Lung (tissue), 11 donors: ENCODE measurements at regions not wholly inside any gene's neighbourhood (a gene's known extent, or its start where the extent isn't known, plus 50 kb on each side); places are given as distances from the start of the nearest gene placed in this dataset.
"Not testable (repeated sequence)": the region's sequence is repeated elsewhere in the genome, so short reads cannot be mapped to it uniquely, and the experiment has no call there.

ENCODE experiments used
- ATAC-seq: fragments of 200-7000 bp; cut with Tn5 transposase; one replicate; pipeline ENCODE4 v1.9.1; 2020; ENCODE audit warnings: moderate number of reproducible peaks; ENCODE audit not compliant: insufficient read depth, low FRiP score
- DNase-seq, 3 donors: peaks; one replicate each; pipeline ENCODE4 v3.0.0-alpha.2; 2013 to 2017
- H3K27ac ChIP-seq, 2 donors: one replicate each; pipeline ENCODE4 v1.5.1; 2013; ENCODE audit warnings: mild to moderate bottlenecking in 2 of 2, moderate library complexity in 2 of 2, control low read depth in 1 of 2, inconsistent platforms in 1 of 2, low read depth in 1 of 2, low read length in 1 of 2
- H3K27me3 ChIP-seq, 3 donors: one replicate each; pipeline ENCODE4 v1.5.1; 2013; ENCODE audit warnings: low read length in 2 of 3; ENCODE audit not compliant: control insufficient read depth in 3 of 3, insufficient read depth in 3 of 3
- H3K36me3 ChIP-seq, 4 donors: one replicate each; pipeline ENCODE4 v1.5.1; 2013; ENCODE audit warnings: low read length in 4 of 4, mild to moderate bottlenecking in 1 of 4, moderate library complexity in 1 of 4; ENCODE audit not compliant: control insufficient read depth in 4 of 4, insufficient read depth in 4 of 4
- H3K4me1 ChIP-seq, 5 donors: one replicate each; pipeline ENCODE4 v1.5.1; 2013; ENCODE audit warnings: low read length in 5 of 5, mild to moderate bottlenecking in 2 of 5, moderate library complexity in 1 of 5; ENCODE audit not compliant: control insufficient read depth in 5 of 5, insufficient read depth in 5 of 5
- H3K4me3 ChIP-seq: one replicate; pipeline ENCODE4 v1.5.1; 2013; ENCODE audit warnings: mild to moderate bottlenecking, control low read depth, moderate library complexity
- H3K9ac ChIP-seq, 2 donors: one replicate each; pipeline ENCODE4 v1.5.1; 2013; ENCODE audit warnings: low read length in 2 of 2, control low read depth in 1 of 2; ENCODE audit not compliant: insufficient read depth in 1 of 2
- H3K9me3 ChIP-seq, 4 donors: one replicate each; pipeline ENCODE4 v1.5.1; 2013; ENCODE audit warnings: low read length in 3 of 4, mild to moderate bottlenecking in 1 of 4, moderate library complexity in 1 of 4; ENCODE audit not compliant: control insufficient read depth in 4 of 4, insufficient read depth in 3 of 4
- WGBS, 2 donors: extraction: QIAGEN DNeasy Blood & Tissue Kit; methylation state at CpG; one replicate each; pipeline ENCODE4 v1.1.7; 2013; 5-methylcytosine and 5-hydroxymethylcytosine counted together
- TF ChIP-seq, protein P1 (sequence below): IDR thresholded peaks from 2 replicates; pipeline ENCODE4 v1.5.1; 2012; ENCODE audit warnings: mild to moderate bottlenecking; ENCODE audit errors: control extremely low read depth, extremely low read depth
- donor health status: control.
- donor health status: control.
- donor health status: Bipolar disorder and iron deficiency.
- donor health status: healthy.
- donor health status: DM: yes; HTN: yes; CAD: no.

DNA sequence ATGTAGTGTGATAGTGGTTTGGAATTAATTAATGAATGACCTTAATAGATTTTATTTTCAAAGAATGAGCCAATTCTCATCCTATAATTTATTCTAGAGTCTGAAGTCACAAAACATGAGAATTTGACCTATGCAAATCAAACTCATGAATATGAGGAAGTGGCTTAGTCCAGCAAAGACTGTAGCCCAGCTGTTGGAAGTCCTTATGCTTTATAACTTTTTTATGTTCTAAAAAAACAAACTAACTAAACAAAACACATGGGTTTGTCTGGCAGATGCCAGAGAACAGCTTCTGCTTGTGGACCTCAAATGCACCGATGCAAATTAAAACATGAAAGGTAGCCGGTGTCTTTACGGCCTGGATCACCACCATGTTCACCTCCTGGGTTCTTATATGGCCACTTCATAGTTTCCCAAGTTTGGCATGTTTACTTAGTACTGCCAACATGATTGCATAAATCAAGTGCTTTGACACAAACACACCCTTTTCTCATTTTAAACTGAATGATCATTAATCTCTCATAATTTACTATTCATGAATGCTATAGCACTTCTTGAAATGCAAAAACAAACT is 277.4 kb downstream of the PAPSS1 start:
- Histone ChIP-seq H3K4me3 (no peak overlapping the region), H3K9me3 (no peaks in the 10 kb centered on the region), H3K9ac (no peak overlapping the region), H3K27me3 (no peaks in the 10 kb centered on the region), H3K27ac (no peak overlapping the region), H3K4me1 (peaks cover 0 to 27% (median 0%) of the 10 kb centered on the region in 5 donors), H3K36me3 (no peaks in the 10 kb centered on the region)
- no peak for ATAC-seq
- TF ChIP-seq, protein P1, sequence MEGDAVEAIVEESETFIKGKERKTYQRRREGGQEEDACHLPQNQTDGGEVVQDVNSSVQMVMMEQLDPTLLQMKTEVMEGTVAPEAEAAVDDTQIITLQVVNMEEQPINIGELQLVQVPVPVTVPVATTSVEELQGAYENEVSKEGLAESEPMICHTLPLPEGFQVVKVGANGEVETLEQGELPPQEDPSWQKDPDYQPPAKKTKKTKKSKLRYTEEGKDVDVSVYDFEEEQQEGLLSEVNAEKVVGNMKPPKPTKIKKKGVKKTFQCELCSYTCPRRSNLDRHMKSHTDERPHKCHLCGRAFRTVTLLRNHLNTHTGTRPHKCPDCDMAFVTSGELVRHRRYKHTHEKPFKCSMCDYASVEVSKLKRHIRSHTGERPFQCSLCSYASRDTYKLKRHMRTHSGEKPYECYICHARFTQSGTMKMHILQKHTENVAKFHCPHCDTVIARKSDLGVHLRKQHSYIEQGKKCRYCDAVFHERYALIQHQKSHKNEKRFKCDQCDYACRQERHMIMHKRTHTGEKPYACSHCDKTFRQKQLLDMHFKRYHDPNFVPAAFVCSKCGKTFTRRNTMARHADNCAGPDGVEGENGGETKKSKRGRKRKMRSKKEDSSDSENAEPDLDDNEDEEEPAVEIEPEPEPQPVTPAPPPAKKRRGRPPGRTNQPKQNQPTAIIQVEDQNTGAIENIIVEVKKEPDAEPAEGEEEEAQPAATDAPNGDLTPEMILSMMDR: no peak
- DNase-seq: peak in 2 of 3 donors; percentile 39 to 51
- WGBS, 2 donors: 69 to 78% methylated on average over 3 of the region's 3 CpGs

DNA sequence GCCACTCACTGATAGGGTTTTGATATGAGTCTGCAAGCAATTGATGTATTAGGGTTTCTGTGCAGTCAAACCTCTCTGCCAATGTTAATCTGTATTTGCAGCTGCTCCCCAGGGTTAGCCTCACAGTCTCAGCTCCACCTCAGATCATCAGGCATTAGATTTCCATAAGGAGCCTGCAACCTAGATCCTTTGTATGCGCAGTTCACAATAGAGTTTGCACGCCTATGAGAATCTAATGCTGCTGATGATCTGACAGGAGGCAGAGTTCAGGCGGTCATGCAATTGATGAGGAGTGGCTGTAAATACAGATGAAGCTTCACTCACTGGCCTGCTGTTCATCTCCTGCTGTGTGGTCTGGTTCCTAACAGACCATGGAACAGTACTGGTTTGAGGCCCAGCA is 280.6 kb downstream of the PAPSS1 start:
- Histone ChIP-seq H3K36me3 (no peaks in the 10 kb centered on the region), H3K27ac (no peak overlapping the region), H3K4me1 (peaks cover 0 to 27% (median 0%) of the 10 kb centered on the region in 5 donors), H3K9me3 (no peaks in the 10 kb centered on the region), H3K9ac (no peak overlapping the region), H3K27me3 (peaks cover 0 to 3% (median 0%) of the 10 kb centered on the region in 3 donors), H3K4me3 (no peak overlapping the region)
- 80 to 87% methylated on average over 3 of the region's 3 CpGs for WGBS, 2 donors
- peak; percentile 79 to 95 (median 94) for DNase-seq
- TF ChIP-seq, protein P1: no peak
- no peak for ATAC-seq

DNA sequence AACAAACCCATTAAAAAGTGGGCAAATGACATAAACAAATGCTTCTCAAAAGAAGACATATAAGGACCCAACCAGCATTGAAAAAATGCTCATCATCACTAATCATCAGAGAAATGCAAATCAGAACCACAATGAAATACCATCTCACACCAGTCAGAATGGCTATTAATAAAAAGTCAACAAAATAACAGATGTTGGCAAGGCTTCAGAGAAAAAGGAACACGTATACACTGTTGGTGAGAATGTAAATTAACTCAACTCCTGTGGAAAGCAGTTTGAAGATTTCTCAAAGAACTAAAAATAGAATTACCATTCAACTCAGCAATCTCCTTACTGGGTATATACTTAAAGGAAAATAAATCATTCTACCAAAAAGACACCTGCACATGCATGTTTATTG is 283.6 kb downstream of the PAPSS1 start:
- H3K36me3 ChIP-seq: not testable (repeated sequence)

DNA sequence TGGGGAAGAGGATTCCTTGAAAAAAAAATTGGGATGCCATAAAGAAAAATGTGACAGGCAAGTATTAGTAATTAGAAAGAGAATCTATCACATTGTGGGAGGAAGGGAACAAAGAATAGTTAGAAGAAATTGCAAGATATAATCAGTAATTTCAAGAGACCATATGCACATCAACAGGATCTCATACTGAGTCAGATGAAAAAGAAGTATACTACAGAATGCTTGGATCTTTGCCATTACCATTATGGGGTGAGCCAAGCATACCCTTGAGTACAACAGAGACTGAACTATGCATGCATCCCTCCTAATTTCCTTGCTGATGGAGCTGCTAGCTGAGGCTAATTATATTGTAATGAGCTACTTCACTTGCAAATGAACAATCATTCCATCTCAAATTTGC is 287.6 kb downstream of the PAPSS1 start:
- DNase-seq: peak in 1 of 3 donors; percentile 54

More for the DNA sequence above, 283.6 kb downstream of the PAPSS1 start:
- not testable (repeated sequence) for ATAC-seq, H3K9ac ChIP-seq, H3K27ac ChIP-seq, H3K4me3 ChIP-seq, H3K9me3 ChIP-seq, H3K27me3 ChIP-seq, DNase-seq
- peaks cover 0 to 18% (median 0%) of the 10 kb centered on the region in 5 donors for H3K4me1 ChIP-seq
- 24 to 62% methylated on average over 1 of the region's 1 CpG for WGBS, 2 donors

More for the DNA sequence above, 287.6 kb downstream of the PAPSS1 start:
- no peak overlapping the region for H3K9ac ChIP-seq
- no peaks in the 10 kb centered on the region for H3K9me3 ChIP-seq
- no peak overlapping the region for H3K4me3 ChIP-seq
- H3K27me3 ChIP-seq: peaks cover 0 to 3% (median 0%) of the 10 kb centered on the region in 3 donors
- TF ChIP-seq, protein P1: no peak
- no peak for ATAC-seq
- no peaks in the 10 kb centered on the region for H3K4me1 ChIP-seq
- no peak overlapping the region for H3K27ac ChIP-seq
- H3K36me3 ChIP-seq: no peaks in the 10 kb centered on the region
